Left hindlimb (tissue), 1 donor: ENCODE measurements at regions not wholly inside any gene's neighbourhood (a gene's known extent, or its start where the extent isn't known, plus 50 kb on each side); places are given as distances from the start of the nearest gene placed in this dataset.

Experiments used
- DNase-seq: peaks from one replicate; pipeline ENCODE4 v3.0.0-alpha.2; 2018

- DNase-seq, result no peak
These were observed 375.2 kb downstream of the TUSC7 start for GRCh38 chr3:117084739-117085270.

GRCh38 chr3:117091676-117092075 is 382.1 kb downstream of the TUSC7 start:
- no peak for DNase-seq

- DNase-seq, result no peak
These were observed 387.0 kb downstream of the TUSC7 start for GRCh38 chr3:117096549-117096948.

- DNase-seq, result no peak
These were observed 387.8 kb downstream of the TUSC7 start for GRCh38 chr3:117097351-117097750.

GRCh38 chr3:117101697-117102096 is 392.1 kb downstream of the TUSC7 start:
- DNase-seq, result no peak

- no peak for DNase-seq
These were observed 392.8 kb downstream of the TUSC7 start for GRCh38 chr3:117102426-117102825.

- DNase-seq, result no peak
These were observed 394.1 kb downstream of the TUSC7 start for GRCh38 chr3:117103675-117104074.

GRCh38 chr3:117104381-117104780 is 394.8 kb downstream of the TUSC7 start:
- no peak for DNase-seq

- no peak for DNase-seq
These were observed 395.2 kb downstream of the TUSC7 start for GRCh38 chr3:117104792-117105191.

GRCh38 chr3:117105686-117106085 is 396.1 kb downstream of the TUSC7 start:
- no peak for DNase-seq

GRCh38 chr3:117106396-117106795 is 396.8 kb downstream of the TUSC7 start:
- DNase-seq, result no peak

GRCh38 chr3:117107946-117108345 is 398.4 kb downstream of the TUSC7 start:
- DNase-seq, result no peak

GRCh38 chr3:117109178-117109577 is 399.6 kb downstream of the TUSC7 start:
- DNase-seq, result no peak

- DNase-seq, result no peak
These were observed 405.1 kb downstream of the TUSC7 start for GRCh38 chr3:117114517-117115265.

- no peak for DNase-seq
These were observed 407.8 kb downstream of the TUSC7 start for GRCh38 chr3:117117188-117117936.

- no peak for DNase-seq
These were observed 409.0 kb downstream of the TUSC7 start for GRCh38 chr3:117118604-117119003.

GRCh38 chr3:117120014-117120413 is 410.4 kb downstream of the TUSC7 start:
- no peak for DNase-seq

- DNase-seq, result no peak
These were observed 413.0 kb downstream of the TUSC7 start for GRCh38 chr3:117122609-117123008.

- no peak for DNase-seq
These were observed 416.9 kb downstream of the TUSC7 start for GRCh38 chr3:117126460-117126859.

GRCh38 chr3:117126946-117127546 is 417.5 kb downstream of the TUSC7 start:
- DNase-seq, result no peak

- no peak for DNase-seq
These were observed 418.6 kb downstream of the TUSC7 start for GRCh38 chr3:117128133-117128532.

- no peak for DNase-seq
These were observed 419.3 kb downstream of the TUSC7 start for GRCh38 chr3:117128872-117129271.

GRCh38 chr3:117129516-117129915 is 419.9 kb downstream of the TUSC7 start:
- DNase-seq, result no peak

GRCh38 chr3:117130222-117130621 is 420.6 kb downstream of the TUSC7 start:
- no peak for DNase-seq
